Sigmoid colon (tissue), 4 donors: ENCODE measurements at regions not wholly inside any gene's neighbourhood (a gene's known extent, or its start where the extent isn't known, plus 50 kb on each side); places are given as distances from the start of the nearest gene placed in this dataset.

Experiments used
- EP300 ChIP-seq, 4 donors: sonication (generic); formaldehyde crosslinking; IDR thresholded peaks; one replicate each; pipeline ENCODE4 v1.6.1; 2017; ENCODE audit warnings: antibody characterized with exemption in 4 of 4
- POLR2A ChIP-seq, 2 donors: fragments of 450-650 bp; IDR thresholded peaks; one replicate each; pipeline ENCODE4 v1.6.1; 2016; ENCODE audit warnings: antibody characterized with exemption in 2 of 2, mild to moderate bottlenecking in 2 of 2, moderate library complexity in 2 of 2
- POLR2AphosphoS5 ChIP-seq, 4 donors: sonication (generic); formaldehyde crosslinking; IDR thresholded peaks; one replicate each; pipeline ENCODE4 v1.6.1; 2017; ENCODE audit warnings: antibody characterized with exemption in 4 of 4
- TF ChIP-seq, protein P1 (sequence below), 4 experiments: fragments of 450-650 bp in 3 of 4; fragments of 200-600 bp in 1 of 4; IDR thresholded peaks; one replicate each; pipeline ENCODE4 v1.5.1; 2016 to 2019; ENCODE audit warnings: antibody characterized with exemption in 4 of 4, mild to moderate bottlenecking in 3 of 4, moderate library complexity in 2 of 4

DNA sequence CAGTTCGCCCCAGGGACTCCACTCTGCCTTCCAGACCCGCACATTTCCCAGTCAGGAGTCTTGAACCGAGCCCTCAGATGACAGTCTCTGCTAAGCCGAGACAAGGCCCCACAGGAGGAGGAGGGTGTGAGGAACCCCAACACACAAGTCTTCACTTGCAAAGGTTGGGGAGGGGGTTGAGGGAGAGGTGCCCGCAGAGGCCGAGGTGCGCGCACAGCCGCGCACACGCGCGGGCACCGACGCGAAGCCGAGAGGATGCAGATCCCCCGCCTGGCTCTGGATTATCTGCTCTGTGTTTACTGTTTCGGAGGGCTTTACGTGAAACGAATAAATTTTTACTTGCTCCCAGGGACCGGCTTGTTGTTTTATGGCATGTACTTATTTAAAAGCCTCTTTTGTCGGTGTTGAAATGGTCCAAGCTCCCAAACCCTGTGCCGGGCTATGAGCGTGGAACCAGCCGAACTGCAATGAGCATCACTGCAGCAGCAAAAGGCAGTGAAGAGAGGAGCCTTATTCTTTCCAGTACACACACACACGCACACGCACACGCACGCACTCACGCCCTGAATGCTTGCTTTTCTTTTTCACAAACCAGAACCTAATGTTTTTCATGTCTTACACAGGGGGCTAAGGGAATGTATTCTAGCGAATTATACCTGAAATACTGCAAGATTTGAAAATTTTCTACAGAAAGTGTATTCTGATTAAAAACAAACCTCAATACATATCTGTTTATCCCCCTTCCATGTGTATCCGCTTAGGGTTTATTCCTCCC, 297.7 kb downstream of the PARP8 start:
- TF ChIP-seq POLR2A (IDR thresholded peaks at IDR 0.05) (no peak), POLR2AphosphoS5 (IDR thresholded peaks at IDR 0.05) (no peak), EP300 (IDR thresholded peaks at IDR 0.05) (no peak)
- TF ChIP-seq, protein P1, sequence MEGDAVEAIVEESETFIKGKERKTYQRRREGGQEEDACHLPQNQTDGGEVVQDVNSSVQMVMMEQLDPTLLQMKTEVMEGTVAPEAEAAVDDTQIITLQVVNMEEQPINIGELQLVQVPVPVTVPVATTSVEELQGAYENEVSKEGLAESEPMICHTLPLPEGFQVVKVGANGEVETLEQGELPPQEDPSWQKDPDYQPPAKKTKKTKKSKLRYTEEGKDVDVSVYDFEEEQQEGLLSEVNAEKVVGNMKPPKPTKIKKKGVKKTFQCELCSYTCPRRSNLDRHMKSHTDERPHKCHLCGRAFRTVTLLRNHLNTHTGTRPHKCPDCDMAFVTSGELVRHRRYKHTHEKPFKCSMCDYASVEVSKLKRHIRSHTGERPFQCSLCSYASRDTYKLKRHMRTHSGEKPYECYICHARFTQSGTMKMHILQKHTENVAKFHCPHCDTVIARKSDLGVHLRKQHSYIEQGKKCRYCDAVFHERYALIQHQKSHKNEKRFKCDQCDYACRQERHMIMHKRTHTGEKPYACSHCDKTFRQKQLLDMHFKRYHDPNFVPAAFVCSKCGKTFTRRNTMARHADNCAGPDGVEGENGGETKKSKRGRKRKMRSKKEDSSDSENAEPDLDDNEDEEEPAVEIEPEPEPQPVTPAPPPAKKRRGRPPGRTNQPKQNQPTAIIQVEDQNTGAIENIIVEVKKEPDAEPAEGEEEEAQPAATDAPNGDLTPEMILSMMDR (IDR thresholded peaks at IDR 0.05): no peak
